ENCODE measurements at regions not wholly inside any gene's neighbourhood (a gene's known extent, or its start where the extent isn't known, plus 50 kb on each side); places are given as distances from the start of the nearest gene placed in this dataset.
"Not testable (repeated sequence)": the region's sequence is repeated elsewhere in the genome, so short reads cannot be mapped to it uniquely, and the experiment has no call there.

- H3K36me3 ChIP-seq: no peaks in the 10 kb centered on the region
- H3K4me3 ChIP-seq: no peak overlapping the region
- intact Hi-C loops (cut with DNase I): no loop called here
- H3K27ac ChIP-seq: no peak overlapping the region
- no peaks in the 10 kb centered on the region for H3K4me1 ChIP-seq
- TF ChIP-seq, protein P1, sequence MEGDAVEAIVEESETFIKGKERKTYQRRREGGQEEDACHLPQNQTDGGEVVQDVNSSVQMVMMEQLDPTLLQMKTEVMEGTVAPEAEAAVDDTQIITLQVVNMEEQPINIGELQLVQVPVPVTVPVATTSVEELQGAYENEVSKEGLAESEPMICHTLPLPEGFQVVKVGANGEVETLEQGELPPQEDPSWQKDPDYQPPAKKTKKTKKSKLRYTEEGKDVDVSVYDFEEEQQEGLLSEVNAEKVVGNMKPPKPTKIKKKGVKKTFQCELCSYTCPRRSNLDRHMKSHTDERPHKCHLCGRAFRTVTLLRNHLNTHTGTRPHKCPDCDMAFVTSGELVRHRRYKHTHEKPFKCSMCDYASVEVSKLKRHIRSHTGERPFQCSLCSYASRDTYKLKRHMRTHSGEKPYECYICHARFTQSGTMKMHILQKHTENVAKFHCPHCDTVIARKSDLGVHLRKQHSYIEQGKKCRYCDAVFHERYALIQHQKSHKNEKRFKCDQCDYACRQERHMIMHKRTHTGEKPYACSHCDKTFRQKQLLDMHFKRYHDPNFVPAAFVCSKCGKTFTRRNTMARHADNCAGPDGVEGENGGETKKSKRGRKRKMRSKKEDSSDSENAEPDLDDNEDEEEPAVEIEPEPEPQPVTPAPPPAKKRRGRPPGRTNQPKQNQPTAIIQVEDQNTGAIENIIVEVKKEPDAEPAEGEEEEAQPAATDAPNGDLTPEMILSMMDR (IDR thresholded peaks at IDR 0.05): no peak
- DNase-seq: no peak
- H3K9me3 ChIP-seq: no peaks in the 10 kb centered on the region
- H3K9ac ChIP-seq (ENCODE audit: low read depth in 2 of 2, low read length in 2 of 2): no peak overlapping the region
- H3K27me3 ChIP-seq: no peaks in the 10 kb centered on the region
Measured at GRCh38 chr3:67943546-67943945, 289.1 kb upstream of the SUCLG2 start.

GRCh38 chr3:67941433-67942030 lies 287.1 kb upstream of the SUCLG2 start:
- Histone ChIP-seq H3K4me1 (no peaks in the 10 kb centered on the region), H3K4me3 (no peak overlapping the region), H3K9ac (ENCODE audit: low read depth in 2 of 2, low read length in 2 of 2) (no peak overlapping the region), H3K36me3 (no peaks in the 10 kb centered on the region), H3K9me3 (no peaks in the 10 kb centered on the region), H3K27ac (no peak overlapping the region), H3K27me3 (no peaks in the 10 kb centered on the region)
- no peak for DNase-seq
- TF ChIP-seq, protein P1 (IDR thresholded peaks at IDR 0.05): no peak
- intact Hi-C loops (cut with DNase I): no loop called here

GRCh38 chr3:67940210-67940952 lies 286.0 kb upstream of the SUCLG2 start:
- TF ChIP-seq, protein P1 (IDR thresholded peaks at IDR 0.05): no peak
- Histone ChIP-seq H3K27ac (no peak overlapping the region), H3K9me3 (no peaks in the 10 kb centered on the region)

DNA sequence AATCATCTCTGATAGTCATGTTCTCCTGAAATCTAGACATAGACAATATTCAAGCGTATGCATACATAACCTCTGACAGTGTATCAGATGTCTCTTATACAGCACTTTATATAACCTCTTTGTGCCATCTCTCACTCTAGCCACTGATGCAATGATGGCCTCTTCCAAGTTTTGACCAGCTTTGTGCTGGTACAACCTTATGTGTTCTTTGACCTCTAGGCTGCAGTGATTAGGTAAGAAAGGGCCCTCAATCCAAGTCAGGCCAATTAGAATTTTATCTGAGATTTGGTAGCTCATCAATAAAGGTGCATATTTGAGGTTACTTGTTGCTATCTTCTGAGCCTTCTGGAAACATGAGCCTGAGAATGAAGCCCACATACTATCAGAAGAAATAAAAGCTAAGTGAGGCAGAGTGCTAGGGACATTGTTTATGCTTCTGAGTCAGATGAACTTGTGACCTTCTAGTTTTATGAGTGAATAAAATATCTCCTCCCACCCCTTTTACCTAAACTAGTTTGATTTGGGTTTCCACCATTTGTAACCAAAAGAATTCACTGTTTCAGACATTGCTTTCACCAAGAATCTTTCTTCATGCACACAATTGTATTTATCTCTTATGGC lies 283.2 kb upstream of the SUCLG2 start:
- Histone ChIP-seq H3K27ac (no peak overlapping the region), H3K9me3 (no peaks in the 10 kb centered on the region), H3K4me1 (no peaks in the 10 kb centered on the region), H3K27me3 (no peaks in the 10 kb centered on the region), H3K9ac (ENCODE audit: low read depth in 2 of 2, low read length in 2 of 2) (no peak overlapping the region), H3K4me3 (no peak overlapping the region), H3K36me3 (no peaks in the 10 kb centered on the region)
- TF ChIP-seq, protein P1 (IDR thresholded peaks at IDR 0.05): no peak
- intact Hi-C loops (cut with DNase I): no loop called here
- no peak for DNase-seq

More at GRCh38 chr3:67940210-67940952, 286.0 kb upstream of the SUCLG2 start:
- H3K9ac ChIP-seq (ENCODE audit: low read depth in 2 of 2, low read length in 2 of 2): no peak overlapping the region
- H3K4me1 ChIP-seq: no peaks in the 10 kb centered on the region
- H3K4me3 ChIP-seq: no peak overlapping the region
- intact Hi-C loops (cut with DNase I): no loop called here
- no peak for DNase-seq
- H3K36me3 ChIP-seq: no peaks in the 10 kb centered on the region
- no peaks in the 10 kb centered on the region for H3K27me3 ChIP-seq

DNA sequence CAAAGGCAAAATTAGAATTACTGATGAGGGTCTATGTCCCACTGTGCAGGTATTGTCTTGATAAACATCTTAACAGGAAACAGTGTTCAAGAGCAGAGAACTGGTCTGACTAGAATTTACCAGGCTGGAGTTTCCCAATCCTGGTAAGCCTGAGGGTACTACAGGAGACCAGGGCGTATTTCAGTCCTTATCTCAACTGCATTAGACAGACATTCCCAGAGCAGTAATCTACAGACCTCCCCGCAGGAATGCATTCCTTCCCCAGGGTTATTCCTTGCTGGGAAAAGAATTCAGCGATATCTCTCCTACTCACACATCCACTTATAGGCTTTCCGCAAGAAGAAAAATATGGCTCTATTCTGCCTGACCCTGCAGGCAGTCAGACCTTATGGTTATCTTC lies 276.0 kb upstream of the SUCLG2 start:
- H3K27me3 ChIP-seq; H3K9me3 ChIP-seq; H3K27ac ChIP-seq; H3K36me3 ChIP-seq; H3K4me3 ChIP-seq; DNase-seq; H3K9ac ChIP-seq (ENCODE audit: low read depth in 2 of 2, low read length in 2 of 2); intact Hi-C loops (cut with DNase I); H3K4me1 ChIP-seq: not testable (repeated sequence)

- Histone ChIP-seq H3K9ac (ENCODE audit: low read depth in 2 of 2, low read length in 2 of 2) (no peak overlapping the region), H3K27ac (no peak overlapping the region), H3K4me1 (no peaks in the 10 kb centered on the region), H3K36me3 (no peaks in the 10 kb centered on the region), H3K4me3 (no peak overlapping the region), H3K9me3 (no peaks in the 10 kb centered on the region), H3K27me3 (no peaks in the 10 kb centered on the region)
- DNase-seq: no peak
- TF ChIP-seq, protein P1 (IDR thresholded peaks at IDR 0.05): no peak
- intact Hi-C loops (cut with DNase I): no loop called here
Measured at GRCh38 chr3:67923796-67924195, 269.4 kb upstream of the SUCLG2 start.

All from colonic mucosa (tissue), 4 donors.